ENCODE measurements at regions not wholly inside any gene's neighbourhood (a gene's known extent, or its start where the extent isn't known, plus 50 kb on each side); places are given as distances from the start of the nearest gene placed in this dataset.
"Not testable (repeated sequence)": the region's sequence is repeated elsewhere in the genome, so short reads cannot be mapped to it uniquely, and the experiment has no call there.

GRCh38 chr3:161630794-161631193, 134.2 kb downstream of the OTOL1 start:
- no peak overlapping the region for H3K4me3 ChIP-seq (ENCODE audit: low read depth, low read length)
- DNase-seq (ENCODE audit: low read depth), result no peak
- TF ChIP-seq CTCF (IDR thresholded peaks at IDR 0.05; ENCODE audit: control insufficient read depth, extremely low read depth, insufficient read depth), result no peak

GRCh38 chr3:161631536-161631935, 134.9 kb downstream of the OTOL1 start:
- no peak overlapping the region for H3K4me3 ChIP-seq (ENCODE audit: low read depth, low read length)
- DNase-seq (ENCODE audit: low read depth), result no peak
- no peak for TF ChIP-seq CTCF (IDR thresholded peaks at IDR 0.05; ENCODE audit: control insufficient read depth, extremely low read depth, insufficient read depth)

- TF ChIP-seq CTCF (IDR thresholded peaks at IDR 0.05; ENCODE audit: control insufficient read depth, extremely low read depth, insufficient read depth), result no peak
- DNase-seq (ENCODE audit: low read depth), result no peak
- no peak overlapping the region for H3K4me3 ChIP-seq (ENCODE audit: low read depth, low read length)
Observed at GRCh38 chr3:161637559-161637958, 141.0 kb downstream of the OTOL1 start.

- not testable (repeated sequence) for H3K4me3 ChIP-seq (ENCODE audit: low read depth, low read length); DNase-seq (ENCODE audit: low read depth)
Observed at GRCh38 chr3:161639095-161639494, 142.5 kb downstream of the OTOL1 start.

GRCh38 chr3:161640181-161640580, 143.6 kb downstream of the OTOL1 start:
- TF ChIP-seq CTCF (IDR thresholded peaks at IDR 0.05; ENCODE audit: control insufficient read depth, extremely low read depth, insufficient read depth), result no peak
- no peak overlapping the region for H3K4me3 ChIP-seq (ENCODE audit: low read depth, low read length)

GRCh38 chr3:161641287-161641686, 144.7 kb downstream of the OTOL1 start:
- DNase-seq (ENCODE audit: low read depth), result peak; percentile 10
- no peak for TF ChIP-seq CTCF (IDR thresholded peaks at IDR 0.05; ENCODE audit: control insufficient read depth, extremely low read depth, insufficient read depth)
- no peak overlapping the region for H3K4me3 ChIP-seq (ENCODE audit: low read depth, low read length)

More at GRCh38 chr3:161640181-161640580, 143.6 kb downstream of the OTOL1 start:
- DNase-seq (ENCODE audit: low read depth), result no peak

GRCh38 chr3:161644891-161645635, 148.5 kb downstream of the OTOL1 start:
- H3K4me3 ChIP-seq (ENCODE audit: low read depth, low read length), result no peak overlapping the region
- TF ChIP-seq CTCF (IDR thresholded peaks at IDR 0.05; ENCODE audit: control insufficient read depth, extremely low read depth, insufficient read depth), result no peak
- no peak for DNase-seq (ENCODE audit: low read depth)

Measured in LNCaP clone FGC (cell line).